Stimulated activated naive CD8-positive, alpha-beta T cell treated with anti-CD3 and anti-CD28 coated beads, Interleukin-15, Interleukin-2, amounts not matched to agents 100 U/mL and 50 U/mL, for 24 hours (primary cell): ENCODE measurements at regions not wholly inside any gene's neighbourhood (a gene's known extent, or its start where the extent isn't known, plus 50 kb on each side); places are given as distances from the start of the nearest gene placed in this dataset.
A peak's percentile ranks its signal among the peaks of the same experiment; 100 is the strongest.
"Not testable (repeated sequence)": the region's sequence is repeated elsewhere in the genome, so short reads cannot be mapped to it uniquely, and the experiment has no call there.

ENCODE experiments used
- ATAC-seq: fragments of 150-1000 bp; cut with Tn5 transposase; one replicate; pipeline ENCODE4 v1.10.0; 2021
- DNase-seq: peaks from one replicate; pipeline ENCODE4 v3.0.0; 2021

DNA sequence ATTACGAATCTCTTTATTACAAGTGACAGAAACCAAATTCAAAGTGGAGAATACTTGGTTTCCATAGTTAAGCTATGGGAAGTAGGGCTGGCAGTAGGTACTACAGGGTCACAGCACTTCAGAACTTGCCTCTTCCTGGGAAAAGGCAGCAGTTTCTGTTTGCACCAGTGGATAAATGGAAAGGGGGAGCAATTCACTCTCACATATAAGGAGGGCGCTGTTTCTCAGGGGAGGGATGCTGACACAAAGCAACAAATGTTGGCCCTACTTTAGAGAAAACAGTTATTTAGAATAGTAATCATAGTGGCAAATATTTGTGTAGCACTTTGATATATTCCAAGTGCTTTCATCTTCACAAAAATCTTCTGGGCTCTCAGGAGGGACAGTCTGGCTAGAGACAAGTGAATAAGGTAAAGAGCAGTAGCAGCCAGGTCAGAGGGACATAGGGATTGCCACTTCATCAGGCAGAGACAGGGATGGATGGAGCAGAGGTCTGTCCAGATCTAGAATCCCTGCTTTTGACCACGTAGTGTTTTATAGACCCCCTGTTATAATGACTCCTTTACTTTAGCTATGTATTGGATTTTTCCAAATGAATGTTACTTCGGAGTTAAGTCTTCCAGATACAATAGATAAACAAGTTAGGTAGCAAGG lies 554.8 kb upstream of the SGCD start:
- DNase-seq (no peak), ATAC-seq (no peak)

DNA sequence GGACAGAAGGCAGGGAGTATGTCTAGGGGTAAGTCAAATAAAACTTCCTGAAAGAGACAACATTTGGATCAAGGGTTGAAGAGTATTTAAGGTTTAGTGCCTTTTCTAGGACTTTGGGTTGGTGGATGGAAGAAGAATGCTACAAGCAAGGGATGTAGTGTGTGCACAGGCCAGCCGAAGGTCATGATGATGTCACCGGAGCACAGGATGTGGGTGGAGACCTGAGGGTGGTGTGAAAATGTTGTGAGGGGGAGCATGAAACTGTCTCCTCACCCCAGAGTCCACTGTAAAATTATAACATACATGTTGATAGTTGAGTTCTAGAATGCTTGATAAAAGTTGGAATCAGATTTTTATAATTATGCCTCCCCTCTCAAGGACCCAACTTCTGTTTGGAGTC lies 553.3 kb upstream of the SGCD start:
- DNase-seq: no peak
- no peak for ATAC-seq

GRCh38 chr5:155780260-155780659 lies 546.7 kb upstream of the SGCD start:
- DNase-seq (no peak), ATAC-seq (no peak)

DNA sequence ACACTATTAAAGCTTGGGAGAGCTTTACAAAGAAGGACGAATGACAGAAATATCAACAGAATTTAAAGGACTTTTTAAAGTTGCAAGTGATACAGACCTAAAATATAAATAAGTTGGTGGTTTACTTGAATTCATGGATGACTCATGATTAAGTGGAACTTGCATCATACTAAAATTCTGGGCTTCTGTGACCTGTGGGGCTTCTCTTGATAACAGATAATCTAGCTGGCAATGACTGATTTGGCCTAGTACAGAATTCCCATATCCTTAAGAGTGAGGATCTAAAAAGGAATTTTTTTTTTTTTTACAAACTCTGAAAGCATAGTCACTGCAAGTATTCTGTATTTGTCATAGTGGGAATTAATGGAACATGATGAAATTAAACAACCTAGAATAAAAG lies 543.7 kb upstream of the SGCD start:
- no peak for ATAC-seq
- no peak for DNase-seq

DNA sequence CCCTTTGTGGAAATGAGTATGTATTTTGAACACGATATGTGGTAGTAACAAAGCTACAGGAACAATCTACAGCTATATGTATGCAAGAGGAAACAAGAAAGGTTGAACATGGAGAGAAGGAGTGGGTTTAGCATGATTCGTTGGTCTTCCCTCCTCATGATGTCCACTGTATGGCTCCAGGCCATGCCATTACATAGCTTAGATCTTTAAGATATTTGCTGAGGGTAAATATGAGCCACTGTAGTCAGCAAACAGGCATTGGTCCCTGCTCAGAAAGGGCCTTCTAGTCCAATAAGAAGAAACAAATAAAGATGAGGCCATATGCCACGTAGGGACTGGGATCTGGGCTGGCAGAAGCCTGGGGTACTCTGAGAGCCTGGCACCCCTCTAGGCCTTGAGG lies 543.2 kb upstream of the SGCD start:
- no peak for DNase-seq
- ATAC-seq: no peak

- ATAC-seq (no peak), DNase-seq (no peak)
Measured at GRCh38 chr5:155786108-155786507, 540.9 kb upstream of the SGCD start.

DNA sequence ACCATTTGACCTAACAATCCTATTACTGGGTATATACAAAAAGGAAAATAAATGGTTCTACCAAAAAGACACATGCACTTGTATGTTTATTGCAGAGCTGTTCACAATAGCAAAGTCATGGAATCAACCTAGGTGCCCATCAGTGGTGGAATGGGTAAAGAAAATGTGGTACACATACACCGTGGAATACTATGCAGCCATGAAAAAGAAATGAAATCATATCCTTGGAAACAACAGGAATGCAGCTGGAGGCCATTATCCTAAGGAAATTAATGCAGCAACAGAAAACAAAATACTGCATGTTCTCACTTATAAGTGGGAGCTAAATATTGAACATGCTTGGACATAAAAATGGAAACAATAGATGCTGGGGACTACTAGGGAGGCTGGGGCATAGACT lies 534.1 kb upstream of the SGCD start:
- ATAC-seq (no peak), DNase-seq (no peak)

GRCh38 chr5:155794795-155795194 lies 532.2 kb upstream of the SGCD start:
- no peak for DNase-seq

DNA sequence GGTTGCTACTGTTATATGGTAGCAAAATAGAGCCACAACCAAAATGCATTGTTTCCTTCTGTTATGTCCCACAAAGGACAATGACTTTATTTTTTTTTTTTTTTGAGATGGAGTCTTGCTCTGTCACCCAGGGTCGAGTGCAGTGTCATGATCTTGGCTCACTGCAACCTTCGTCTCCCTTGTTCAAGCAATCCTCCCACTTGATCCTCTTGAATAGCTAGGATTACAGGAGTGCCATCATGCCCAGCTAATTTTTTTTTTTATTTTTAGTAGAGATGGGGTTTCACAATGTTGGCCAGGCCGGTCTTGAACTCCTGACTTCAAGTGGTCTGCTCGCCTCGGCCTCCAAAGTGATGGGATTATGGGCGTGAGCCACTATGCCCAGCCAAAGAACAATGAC lies 527.7 kb upstream of the SGCD start:
- DNase-seq (no peak), ATAC-seq (no peak)

More at GRCh38 chr5:155794795-155795194, 532.2 kb upstream of the SGCD start:
- ATAC-seq: no peak

GRCh38 chr5:155807884-155808576 lies 518.9 kb upstream of the SGCD start:
- no peak for DNase-seq
- ATAC-seq: no peak

- DNase-seq (no peak), ATAC-seq (no peak)
Measured at GRCh38 chr5:155815248-155815647, 511.7 kb upstream of the SGCD start.

GRCh38 chr5:155822177-155822576 lies 504.8 kb upstream of the SGCD start:
- DNase-seq: no peak
- no peak for ATAC-seq

- DNase-seq (no peak), ATAC-seq (no peak)
Measured at GRCh38 chr5:155826611-155827507, 500.1 kb upstream of the SGCD start.

DNA sequence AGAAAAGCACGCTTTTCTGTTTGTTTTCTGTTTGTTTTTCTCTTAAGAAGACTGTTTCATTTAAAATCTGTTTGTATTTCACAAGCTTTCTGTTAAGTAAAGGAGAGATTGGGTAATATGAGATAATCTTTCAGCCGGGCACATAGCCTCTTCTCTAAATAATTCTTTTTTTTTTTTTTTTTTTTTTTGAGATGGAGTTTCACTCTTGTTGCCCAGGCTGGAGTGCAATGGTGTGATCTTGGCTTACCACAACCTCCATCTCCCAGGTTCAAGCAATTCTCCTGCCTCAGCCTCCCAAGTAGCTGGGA lies 499.5 kb upstream of the SGCD start:
- not testable (repeated sequence) for ATAC-seq, DNase-seq

DNA sequence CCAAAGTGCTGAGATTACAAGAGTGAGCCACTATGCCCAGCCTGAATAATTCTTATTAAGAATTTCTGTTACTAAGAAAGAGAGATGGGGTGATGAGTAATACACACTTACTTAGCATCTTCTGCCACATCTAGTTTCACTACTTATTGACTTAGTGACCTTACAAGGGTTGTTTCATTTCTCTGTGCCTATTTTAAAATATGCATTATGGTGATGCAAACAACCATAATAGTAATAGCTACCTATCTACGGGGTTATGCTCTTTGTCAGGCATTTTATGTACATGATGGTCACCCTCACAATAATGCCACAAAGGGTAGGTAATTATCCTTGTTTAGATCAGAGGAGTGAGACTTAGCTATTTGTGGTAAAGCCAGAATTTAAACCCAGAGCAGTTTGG lies 499.0 kb upstream of the SGCD start:
- ATAC-seq (peak; percentile 52), DNase-seq (no peak)

DNA sequence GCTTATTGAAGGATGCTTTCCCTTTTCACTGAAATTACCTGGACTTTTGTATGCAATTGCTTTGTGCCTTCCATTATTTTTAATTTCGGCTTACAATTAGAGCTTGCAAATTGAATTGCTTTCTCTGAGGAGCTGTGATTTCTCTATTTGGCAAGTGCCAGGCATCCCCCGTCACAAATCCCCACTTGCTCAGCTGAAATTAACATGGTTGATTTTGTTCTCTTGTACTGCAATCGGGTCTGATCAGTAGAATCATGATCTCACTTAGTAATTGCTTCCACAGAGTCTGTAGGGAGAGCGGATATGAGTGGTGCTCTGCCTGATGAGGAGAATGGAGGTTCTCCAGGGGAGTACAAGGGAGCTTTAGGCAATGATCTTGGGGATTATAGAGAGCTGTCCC lies 495.5 kb upstream of the SGCD start:
- DNase-seq (no peak), ATAC-seq (no peak)

- ATAC-seq (no peak), DNase-seq (no peak)
Measured at GRCh38 chr5:155833287-155833686, 493.7 kb upstream of the SGCD start.

GRCh38 chr5:155834271-155834975 lies 492.5 kb upstream of the SGCD start:
- DNase-seq (no peak), ATAC-seq (no peak)

DNA sequence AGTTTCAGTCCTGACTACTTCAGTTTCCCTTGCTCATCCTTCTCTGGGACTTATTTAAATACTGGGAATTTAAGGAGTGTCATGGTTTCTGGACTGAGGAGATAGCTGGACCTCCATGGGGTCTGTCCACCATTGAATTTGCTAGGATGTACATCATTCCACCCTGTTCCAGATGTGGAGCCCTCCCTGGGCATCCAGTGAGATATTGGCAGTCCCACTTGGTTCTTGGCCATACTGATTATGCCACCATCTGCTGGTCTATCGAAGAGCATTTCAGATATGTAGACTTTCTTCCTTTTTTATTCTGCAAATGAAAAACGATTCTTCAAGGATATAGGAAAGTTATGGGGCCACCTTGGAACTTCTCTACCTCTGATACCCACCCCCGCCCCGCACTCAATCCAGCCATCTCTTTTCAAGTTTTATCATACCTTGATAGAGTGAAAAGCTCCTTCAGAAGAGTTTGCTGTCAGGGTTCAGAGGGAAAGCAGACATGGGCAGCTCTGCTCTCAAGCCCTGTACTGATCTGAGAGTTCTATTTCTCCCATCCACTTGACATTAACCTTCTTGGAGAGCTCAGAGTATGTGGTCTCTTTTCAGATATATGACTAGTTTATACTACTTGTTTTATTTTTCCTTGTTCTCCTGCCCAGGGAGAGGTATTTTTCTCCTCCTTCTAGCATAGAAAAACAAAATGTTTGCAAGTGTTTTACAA lies 490.7 kb upstream of the SGCD start:
- no peak for ATAC-seq

GRCh38 chr5:155838394-155838793 lies 488.6 kb upstream of the SGCD start:
- DNase-seq (no peak), ATAC-seq (no peak)

More for the DNA sequence above, 490.7 kb upstream of the SGCD start:
- DNase-seq: no peak

GRCh38 chr5:155839251-155840037 lies 487.5 kb upstream of the SGCD start:
- DNase-seq: no peak
- no peak for ATAC-seq
